Gastroesophageal sphincter (tissue), 4 donors: ENCODE measurements at regions not wholly inside any gene's neighbourhood (a gene's known extent, or its start where the extent isn't known, plus 50 kb on each side); places are given as distances from the start of the nearest gene placed in this dataset.

ENCODE experiments used
- ATAC-seq: fragments of 150-250 bp; one replicate; pipeline ENCODE4 v1.9.1; 2016; ENCODE audit warnings: mild to moderate bottlenecking, moderate library complexity
- H3K27ac ChIP-seq, 4 donors: fragments of 200-600 bp; sonication (generic) in 3 of 4; 1 replicate in 3 of 4; 2 replicates in 1 of 4; pipeline ENCODE4 v1.5.1; 2016 to 2019
- H3K27me3 ChIP-seq: fragments of 200-600 bp; sonication (generic); one replicate; pipeline ENCODE4 v1.5.1; 2019
- H3K36me3 ChIP-seq, 2 donors: fragments of 200-600 bp; sonication (generic); one replicate each; pipeline ENCODE4 v1.5.1; 2019; ENCODE audit warnings: control low read depth in 1 of 2
- H3K4me1 ChIP-seq, 3 donors: fragments of 200-600 bp; sonication (generic); 1 replicate in 2 of 3; 2 replicates in 1 of 3; pipeline ENCODE4 v1.5.1; 2016 to 2019; ENCODE audit warnings: control low read depth in 2 of 3
- H3K4me3 ChIP-seq, 2 donors: fragments of 200-600 bp; sonication (generic); one replicate each; pipeline ENCODE4 v1.5.1; 2019; ENCODE audit warnings: mild to moderate bottlenecking in 1 of 2, moderate library complexity in 1 of 2
- H3K9me3 ChIP-seq, 3 donors: fragments of 200-600 bp; sonication (generic); one replicate each; pipeline ENCODE4 v1.5.1; 2017 to 2019; ENCODE audit warnings: control low read depth in 2 of 3
- EP300 ChIP-seq: sonication (generic); formaldehyde crosslinking; IDR thresholded peaks from one replicate; pipeline ENCODE4 v1.6.1; 2017; ENCODE audit warnings: antibody characterized with exemption, mild to moderate bottlenecking
- POLR2A ChIP-seq, 2 donors: fragments of 450-650 bp; IDR thresholded peaks; one replicate each; pipeline ENCODE4 v1.6.1; 2017; ENCODE audit warnings: antibody characterized with exemption in 2 of 2, mild to moderate bottlenecking in 2 of 2, moderate library complexity in 1 of 2
- POLR2AphosphoS5 ChIP-seq: sonication (generic); formaldehyde crosslinking; IDR thresholded peaks from one replicate; pipeline ENCODE4 v1.6.1; 2017; ENCODE audit warnings: antibody characterized with exemption
- WGBS, 2 donors: methylation state at CpG; one replicate each; pipeline ENCODE4 v1.1.5; 2018; ENCODE audit warnings: low coverage in 1 of 2; 5-methylcytosine and 5-hydroxymethylcytosine counted together
- TF ChIP-seq, protein P1 (sequence below), 4 experiments: fragments of 200-600 bp in 2 of 4; fragments of 450-650 bp in 2 of 4; sonication (generic) in 1 of 4; IDR thresholded peaks; one replicate each; pipeline ENCODE4 v1.5.1; 2017 to 2019; ENCODE audit warnings: antibody characterized with exemption in 4 of 4, mild to moderate bottlenecking in 2 of 4, moderate library complexity in 2 of 4

DNA sequence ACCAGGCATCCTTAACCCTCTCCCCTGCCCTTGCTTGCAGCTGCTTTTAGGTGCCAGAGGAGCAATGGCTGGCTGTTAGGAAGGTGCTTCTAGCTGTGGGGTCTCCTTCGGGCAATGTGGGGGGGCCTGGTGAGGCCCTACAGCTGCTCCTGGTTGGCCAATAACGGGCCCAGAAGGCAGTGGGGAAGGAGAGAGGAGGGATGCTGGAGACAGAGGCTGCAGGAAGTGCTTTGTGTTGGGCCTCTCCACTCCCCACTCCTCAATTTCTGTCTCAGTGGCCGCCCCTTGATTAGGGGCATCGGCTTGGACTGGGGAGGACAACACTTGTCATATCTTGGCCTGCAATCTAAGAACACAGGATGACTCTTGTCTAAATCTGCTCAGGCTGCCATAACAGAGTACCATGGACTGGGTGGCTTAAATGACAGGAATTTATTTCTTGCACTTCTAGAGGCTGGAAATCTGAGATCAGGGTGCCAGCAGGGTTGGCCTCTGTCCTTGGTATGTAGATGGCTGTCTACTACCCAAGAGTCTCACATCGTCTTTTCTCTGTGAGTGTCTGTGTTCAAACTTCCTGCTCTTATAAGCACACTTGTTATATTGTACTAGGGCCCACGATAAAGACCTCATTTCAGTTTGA lies 374.3 kb downstream of the MID1IP1 start:
- H3K27ac ChIP-seq = peak overlapping the region in 1 of 4 donors; percentile 15
- ATAC-seq = no peak
- WGBS, 2 donors = no CpG with 5 or more reads among the region's 6 CpGs

DNA sequence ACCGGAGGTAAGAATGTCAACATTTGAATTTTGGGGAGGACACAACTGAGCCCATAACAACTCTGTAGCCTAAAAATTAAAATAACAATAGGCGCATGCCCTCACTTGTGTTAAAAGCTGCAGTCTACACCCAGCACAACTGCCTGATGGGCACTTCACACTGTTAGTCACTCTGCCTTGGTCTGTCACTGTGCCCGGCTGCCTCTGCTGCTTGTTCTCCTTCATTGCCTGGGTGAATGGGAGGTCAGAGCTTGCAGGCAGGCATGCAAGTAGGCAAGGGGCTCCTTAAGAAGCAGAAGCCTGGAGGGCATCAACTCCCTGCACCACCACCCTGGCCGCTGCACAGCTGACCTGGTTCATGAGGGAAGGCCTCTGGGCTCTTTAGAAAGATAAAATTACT lies 374.8 kb downstream of the MID1IP1 start:
- no peaks in the 10 kb centered on the region for H3K9me3 ChIP-seq
- 100% methylated on average over 2 of the region's 4 CpGs; no CpG with 5 or more reads in 1 of the 2 donors for WGBS, 2 donors
- peaks cover 0 to 14% (median 0%) of the 10 kb centered on the region in 3 donors for H3K4me1 ChIP-seq
- no peaks in the 10 kb centered on the region for H3K27me3 ChIP-seq
- no peak overlapping the region for H3K4me3 ChIP-seq
- TF ChIP-seq EP300 = no peak
- TF ChIP-seq POLR2AphosphoS5 = no peak
- TF ChIP-seq, protein P1, sequence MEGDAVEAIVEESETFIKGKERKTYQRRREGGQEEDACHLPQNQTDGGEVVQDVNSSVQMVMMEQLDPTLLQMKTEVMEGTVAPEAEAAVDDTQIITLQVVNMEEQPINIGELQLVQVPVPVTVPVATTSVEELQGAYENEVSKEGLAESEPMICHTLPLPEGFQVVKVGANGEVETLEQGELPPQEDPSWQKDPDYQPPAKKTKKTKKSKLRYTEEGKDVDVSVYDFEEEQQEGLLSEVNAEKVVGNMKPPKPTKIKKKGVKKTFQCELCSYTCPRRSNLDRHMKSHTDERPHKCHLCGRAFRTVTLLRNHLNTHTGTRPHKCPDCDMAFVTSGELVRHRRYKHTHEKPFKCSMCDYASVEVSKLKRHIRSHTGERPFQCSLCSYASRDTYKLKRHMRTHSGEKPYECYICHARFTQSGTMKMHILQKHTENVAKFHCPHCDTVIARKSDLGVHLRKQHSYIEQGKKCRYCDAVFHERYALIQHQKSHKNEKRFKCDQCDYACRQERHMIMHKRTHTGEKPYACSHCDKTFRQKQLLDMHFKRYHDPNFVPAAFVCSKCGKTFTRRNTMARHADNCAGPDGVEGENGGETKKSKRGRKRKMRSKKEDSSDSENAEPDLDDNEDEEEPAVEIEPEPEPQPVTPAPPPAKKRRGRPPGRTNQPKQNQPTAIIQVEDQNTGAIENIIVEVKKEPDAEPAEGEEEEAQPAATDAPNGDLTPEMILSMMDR (IDR thresholded peaks at IDR 0.05) = no peak
- no peak for TF ChIP-seq POLR2A (IDR thresholded peaks at IDR 0.05)
- H3K36me3 ChIP-seq = no peaks in the 10 kb centered on the region
- no peak overlapping the region for H3K27ac ChIP-seq
- ATAC-seq = no peak

More for the DNA sequence above, 374.3 kb downstream of the MID1IP1 start:
- no peaks in the 10 kb centered on the region for H3K9me3 ChIP-seq
- TF ChIP-seq EP300 (no peak), POLR2A (IDR thresholded peaks at IDR 0.05) (no peak), POLR2AphosphoS5 (no peak)
- TF ChIP-seq, protein P1 (IDR thresholded peaks at IDR 0.05) = no peak
- peaks cover 0 to 14% (median 0%) of the 10 kb centered on the region in 3 donors for H3K4me1 ChIP-seq
- H3K27me3 ChIP-seq = no peaks in the 10 kb centered on the region
- no peaks in the 10 kb centered on the region for H3K36me3 ChIP-seq
- no peak overlapping the region for H3K4me3 ChIP-seq

DNA sequence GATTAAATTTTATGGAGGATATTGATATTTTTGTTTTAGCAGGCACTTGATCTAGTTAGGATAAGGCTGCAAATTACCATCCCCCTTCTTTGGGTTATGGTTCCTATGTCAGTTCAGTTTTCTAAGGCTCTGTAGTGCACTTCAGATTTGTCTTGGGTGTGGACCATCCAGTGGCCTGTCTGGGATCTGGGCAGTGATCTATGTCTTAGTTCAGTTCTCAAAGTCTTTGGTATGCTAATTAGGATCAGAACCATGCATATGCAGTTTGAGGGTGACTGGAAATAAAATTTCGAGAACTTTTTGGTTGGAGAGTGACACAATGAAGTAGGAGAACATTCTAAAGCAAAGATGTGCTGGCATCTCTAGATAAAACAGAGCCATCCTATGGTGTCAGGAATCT lies 388.2 kb downstream of the MID1IP1 start:
- no peak for ATAC-seq
- H3K36me3 ChIP-seq = no peaks in the 10 kb centered on the region
- TF ChIP-seq POLR2AphosphoS5 (no peak), POLR2A (IDR thresholded peaks at IDR 0.05) (no peak), EP300 (no peak)
- TF ChIP-seq, protein P1 (IDR thresholded peaks at IDR 0.05) = no peak
- 83% methylated on average over 1 of the region's 1 CpG; no CpG with 5 or more reads in 1 of the 2 donors for WGBS, 2 donors
- no peaks in the 10 kb centered on the region for H3K9me3 ChIP-seq
- no peaks in the 10 kb centered on the region for H3K4me1 ChIP-seq
- no peak overlapping the region for H3K4me3 ChIP-seq
- no peaks in the 10 kb centered on the region for H3K27me3 ChIP-seq
- no peak overlapping the region for H3K27ac ChIP-seq

DNA sequence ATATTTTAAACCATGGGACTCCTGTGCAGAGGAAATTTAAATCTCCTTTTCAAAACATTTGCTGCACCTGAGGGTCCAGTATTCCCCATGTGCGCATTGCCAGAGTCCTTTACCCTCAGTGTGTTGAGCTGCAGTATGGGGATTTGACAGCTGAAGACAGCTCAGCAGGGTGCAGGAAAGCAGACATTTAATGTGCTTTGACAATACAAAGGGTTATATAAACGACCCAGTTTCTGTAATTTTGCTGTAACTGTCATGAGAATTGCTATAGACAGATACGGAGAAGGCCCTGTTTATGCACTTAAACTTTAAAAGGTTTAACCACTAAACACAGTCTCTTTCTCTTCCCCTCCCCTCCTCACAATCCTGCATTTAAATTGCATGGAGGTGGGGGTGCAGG lies 393.4 kb downstream of the MID1IP1 start:
- no peaks in the 10 kb centered on the region for H3K27me3 ChIP-seq
- H3K4me1 ChIP-seq = no peaks in the 10 kb centered on the region
- no peaks in the 10 kb centered on the region for H3K9me3 ChIP-seq
- no peak overlapping the region for H3K27ac ChIP-seq
- no peak overlapping the region for H3K4me3 ChIP-seq
- no peaks in the 10 kb centered on the region for H3K36me3 ChIP-seq
- WGBS, 2 donors = 0 to 40% methylated on average over 1 of the region's 3 CpGs
- TF ChIP-seq EP300 (no peak), POLR2AphosphoS5 (no peak), POLR2A (IDR thresholded peaks at IDR 0.05) (no peak)
- TF ChIP-seq, protein P1 (IDR thresholded peaks at IDR 0.05) = no peak
- no peak for ATAC-seq

DNA sequence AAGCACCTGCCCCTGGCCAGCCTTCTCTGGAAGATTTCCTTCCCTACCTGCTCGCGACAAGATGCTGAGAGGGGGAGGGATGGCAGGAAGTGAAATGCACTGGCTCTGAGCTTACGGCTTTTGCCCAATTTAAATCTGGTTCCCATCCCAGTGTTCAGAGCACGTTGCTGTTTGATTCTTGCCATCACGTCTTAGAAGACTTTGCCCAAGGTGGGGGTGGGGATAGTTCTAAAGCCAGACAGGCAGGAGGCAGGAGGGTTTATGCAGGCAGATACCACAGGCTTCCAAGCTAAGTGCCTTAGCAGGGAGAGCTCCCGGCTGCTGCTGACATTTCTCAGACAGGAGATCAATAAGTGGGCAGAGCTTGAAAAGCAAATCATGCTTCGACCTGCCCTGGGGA lies 393.9 kb downstream of the MID1IP1 start:
- H3K27me3 ChIP-seq = no peaks in the 10 kb centered on the region
- no peak overlapping the region for H3K27ac ChIP-seq
- H3K4me1 ChIP-seq = no peaks in the 10 kb centered on the region
- no peaks in the 10 kb centered on the region for H3K36me3 ChIP-seq
- WGBS, 2 donors = 10% methylated on average over 2 of the region's 7 CpGs; no CpG with 5 or more reads in 1 of the 2 donors
- no peak overlapping the region for H3K4me3 ChIP-seq
- H3K9me3 ChIP-seq = no peaks in the 10 kb centered on the region
- no peak for ATAC-seq
- TF ChIP-seq, protein P1 (IDR thresholded peaks at IDR 0.05) = no peak
- TF ChIP-seq EP300 (no peak), POLR2AphosphoS5 (no peak), POLR2A (IDR thresholded peaks at IDR 0.05) (no peak)
